Glomerular endothelial cell (primary cell): ENCODE measurements at regions not wholly inside any gene's neighbourhood (a gene's known extent, or its start where the extent isn't known, plus 50 kb on each side); places are given as distances from the start of the nearest gene placed in this dataset.

ENCODE experiments used
- DNase-seq: peaks from one replicate; pipeline ENCODE4 v3.0.0-alpha.2; 2011; ENCODE audit warnings: low read depth, low spot score; ENCODE audit errors: extremely low read depth

- no peak for DNase-seq
These were observed 189.0 kb upstream of the HES1 start for GRCh38 chr3:193946945-193947344.

- no peak for DNase-seq
These were observed 188.4 kb upstream of the HES1 start for GRCh38 chr3:193947596-193947995.

DNA sequence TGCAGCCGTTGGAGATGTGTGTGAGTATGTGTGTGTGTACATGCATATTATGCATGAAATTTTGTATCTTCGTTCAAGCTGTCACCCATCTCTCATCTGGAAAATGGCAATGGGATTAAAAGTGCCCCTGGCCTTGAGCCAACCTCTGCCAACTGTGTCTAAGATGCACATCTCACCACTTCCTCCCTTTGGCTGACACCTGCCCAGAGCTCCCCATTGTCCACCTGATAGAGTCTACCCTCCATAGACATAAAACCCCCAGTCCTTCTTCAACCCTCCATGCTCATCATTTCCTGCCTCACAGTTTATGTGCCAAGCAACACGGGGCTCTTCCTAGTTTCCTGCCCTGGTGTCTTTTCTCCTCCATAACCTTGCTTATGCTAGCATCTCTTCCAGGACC is 187.5 kb upstream of the HES1 start:
- DNase-seq, result no peak

DNA sequence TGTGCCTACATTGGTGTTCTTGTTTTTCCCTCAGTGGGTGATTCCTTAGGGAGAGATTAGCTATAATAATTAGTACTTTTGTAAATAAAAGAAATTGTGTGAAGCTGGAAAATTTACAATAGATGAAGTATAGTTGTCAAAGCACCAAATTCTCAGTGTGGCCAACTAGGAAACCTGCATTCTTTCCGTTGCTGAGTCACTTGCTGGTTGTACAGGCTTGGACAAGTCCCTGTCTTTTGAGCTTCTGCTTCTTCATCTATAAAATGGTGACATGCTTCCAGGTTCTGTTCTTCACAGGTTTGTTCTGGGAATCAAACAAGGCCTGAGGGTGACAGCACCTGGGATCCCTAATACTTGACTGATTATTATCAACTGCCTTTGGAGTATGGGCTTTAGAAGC is 184.1 kb upstream of the HES1 start:
- no peak for DNase-seq

DNA sequence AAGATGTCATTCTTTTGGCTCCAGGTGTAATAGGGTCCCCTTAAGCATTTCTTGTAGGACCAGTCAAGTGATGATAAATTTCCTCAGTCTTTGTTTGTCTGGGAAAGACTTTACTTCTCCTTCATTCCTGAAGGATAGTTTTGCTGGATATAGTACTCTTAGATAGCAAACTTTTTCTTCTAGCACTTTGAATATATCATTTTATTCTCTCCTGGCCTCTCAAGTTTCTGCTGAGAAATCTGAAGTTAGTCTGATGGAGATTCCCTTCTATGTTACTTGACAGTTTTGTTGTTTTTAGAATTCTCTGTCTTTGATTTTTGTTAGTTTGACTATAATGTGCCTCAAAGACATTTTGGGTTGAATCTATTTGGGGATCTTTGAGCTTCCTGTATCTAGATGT is 181.2 kb upstream of the HES1 start:
- DNase-seq, result no peak

DNA sequence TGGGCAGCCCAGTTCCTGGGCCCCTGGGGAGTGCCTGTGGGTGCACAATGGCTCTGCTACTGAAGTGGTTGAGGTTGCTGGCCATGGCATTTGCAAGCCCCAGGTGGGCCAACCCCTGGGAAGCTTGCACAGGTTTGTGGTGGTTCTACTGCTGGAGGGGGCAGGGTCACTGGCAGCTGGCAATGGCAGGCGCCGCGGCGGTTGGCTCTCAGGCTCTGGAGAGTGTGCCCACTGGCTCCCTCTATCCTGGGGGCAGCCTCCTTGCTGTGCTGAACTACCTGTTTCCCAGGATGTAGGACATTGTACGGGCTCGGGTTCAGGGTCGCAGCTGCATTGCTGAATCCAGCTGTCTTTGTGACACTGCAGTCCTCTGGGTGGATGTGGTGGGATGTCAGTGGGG is 180.2 kb upstream of the HES1 start:
- DNase-seq, result no peak

- DNase-seq, result no peak
These were observed 176.1 kb upstream of the HES1 start for GRCh38 chr3:193959861-193960260.

DNA sequence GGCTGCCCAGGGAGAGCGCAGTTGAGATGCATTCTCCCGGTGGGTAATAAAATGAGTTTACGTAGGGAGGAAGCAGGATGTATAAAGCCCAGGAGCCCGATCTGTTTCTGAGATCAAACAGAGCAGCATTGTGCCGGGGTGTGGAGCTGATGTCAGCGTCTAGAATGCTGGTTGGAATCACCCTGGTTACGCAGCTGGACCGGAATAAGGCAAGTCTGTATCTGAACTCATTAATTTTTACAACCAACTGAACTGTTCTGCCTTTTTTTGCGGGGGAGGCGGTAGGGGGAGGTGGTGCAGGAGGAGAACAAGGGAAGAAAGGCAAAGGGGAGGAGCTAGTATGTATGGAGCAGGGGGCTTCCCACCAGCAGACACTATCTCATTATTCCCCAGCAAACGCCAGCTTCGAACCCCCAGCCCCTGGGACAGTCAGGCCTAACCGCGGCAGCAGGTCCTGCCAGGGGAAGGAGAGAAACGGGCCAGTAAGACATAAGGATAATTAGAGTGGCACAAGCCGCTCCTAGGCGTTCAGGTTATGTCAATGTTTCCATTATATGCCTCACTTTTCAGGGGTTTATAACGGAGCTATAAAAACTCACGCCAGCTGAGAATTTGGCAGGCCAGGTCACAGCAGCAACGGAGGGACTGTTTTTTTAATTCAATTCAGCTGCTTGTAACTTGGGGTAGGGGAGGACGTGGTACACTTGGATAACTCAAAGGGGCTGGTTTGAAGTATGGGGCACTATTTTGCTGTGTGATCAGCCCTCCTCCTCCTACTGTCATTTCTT is 175.3 kb upstream of the HES1 start:
- no peak for DNase-seq

DNA sequence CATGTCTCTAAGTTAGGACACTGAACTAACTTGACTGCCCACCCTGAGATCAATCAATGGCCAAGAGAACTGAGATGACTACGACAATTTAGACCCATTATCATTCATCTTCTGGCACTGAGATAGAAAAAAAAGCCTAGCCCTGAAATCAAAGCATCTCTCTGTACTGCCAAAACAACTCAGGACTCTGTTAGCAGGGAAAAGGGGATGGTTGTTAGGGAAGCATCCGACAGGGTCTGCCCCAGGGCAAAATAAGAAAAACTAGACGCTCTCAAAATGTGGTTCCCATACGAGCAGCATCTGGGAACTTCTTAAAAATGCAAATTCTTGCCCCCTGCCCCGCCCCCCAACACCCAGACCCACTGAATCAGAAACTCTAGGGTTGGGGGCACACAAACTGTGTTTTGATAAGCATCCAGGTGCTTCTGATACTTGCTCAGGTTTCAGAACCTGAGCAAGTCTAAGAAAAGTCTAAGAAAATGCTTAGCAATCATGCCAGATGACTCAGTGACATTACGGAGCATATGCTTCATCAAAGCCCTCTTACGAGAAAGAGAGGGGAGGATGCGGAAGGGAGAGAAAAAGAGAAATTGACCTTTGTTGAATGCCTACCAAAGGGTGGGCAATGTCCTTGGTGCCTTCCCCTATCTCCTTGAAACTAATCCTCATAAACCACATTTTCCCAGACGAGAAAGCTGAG is 172.8 kb upstream of the HES1 start:
- DNase-seq, result no peak

- no peak for DNase-seq
These were observed 172.0 kb upstream of the HES1 start for GRCh38 chr3:193963808-193964516.

DNA sequence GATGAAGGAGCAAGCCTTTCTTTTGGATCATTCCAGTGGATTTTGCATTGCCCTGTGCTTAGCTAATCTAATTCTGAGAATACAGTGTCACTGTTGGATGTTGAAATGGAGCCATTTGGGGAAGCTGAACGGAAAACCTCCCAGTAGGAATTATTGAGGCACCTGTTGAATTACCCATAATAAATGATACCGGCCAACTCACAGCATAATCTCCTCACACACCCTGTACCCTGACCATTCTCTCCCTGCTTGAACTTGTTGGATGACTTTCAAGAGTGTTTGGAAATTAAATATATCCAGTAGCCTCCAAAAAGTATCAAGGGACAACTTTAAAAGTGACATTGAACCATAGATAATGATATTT is 171.4 kb upstream of the HES1 start:
- DNase-seq, result no peak

DNA sequence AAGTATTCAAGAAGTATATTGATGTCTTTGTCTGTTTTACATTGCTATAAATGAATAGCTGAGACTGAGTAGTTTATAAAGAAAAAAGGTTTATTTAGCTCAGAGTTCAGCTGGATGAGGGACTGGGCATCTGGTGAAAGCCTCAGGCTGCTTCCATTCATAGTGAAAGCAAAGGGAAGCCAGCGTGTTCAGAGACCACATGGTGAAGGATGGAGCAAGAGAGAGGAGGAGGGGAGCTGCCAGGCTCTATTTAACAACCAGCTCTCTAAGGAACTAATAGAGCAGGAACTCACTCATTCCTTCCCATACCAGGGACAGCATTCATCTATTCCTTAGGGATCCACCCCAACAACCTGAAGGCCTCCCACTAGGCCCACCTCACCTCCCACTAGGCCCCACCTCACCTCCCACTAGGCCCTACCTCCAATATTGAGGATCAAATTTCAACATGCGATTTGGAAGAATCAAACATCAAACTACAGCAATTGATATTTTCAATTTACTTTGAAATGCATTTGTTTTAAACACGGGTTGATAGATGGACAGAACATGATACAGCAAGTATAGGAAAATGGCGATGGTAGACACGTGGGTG is 167.5 kb upstream of the HES1 start:
- no peak for DNase-seq

- DNase-seq, result peak; percentile 50
These were observed 165.7 kb upstream of the HES1 start for GRCh38 chr3:193970131-193970772.

DNA sequence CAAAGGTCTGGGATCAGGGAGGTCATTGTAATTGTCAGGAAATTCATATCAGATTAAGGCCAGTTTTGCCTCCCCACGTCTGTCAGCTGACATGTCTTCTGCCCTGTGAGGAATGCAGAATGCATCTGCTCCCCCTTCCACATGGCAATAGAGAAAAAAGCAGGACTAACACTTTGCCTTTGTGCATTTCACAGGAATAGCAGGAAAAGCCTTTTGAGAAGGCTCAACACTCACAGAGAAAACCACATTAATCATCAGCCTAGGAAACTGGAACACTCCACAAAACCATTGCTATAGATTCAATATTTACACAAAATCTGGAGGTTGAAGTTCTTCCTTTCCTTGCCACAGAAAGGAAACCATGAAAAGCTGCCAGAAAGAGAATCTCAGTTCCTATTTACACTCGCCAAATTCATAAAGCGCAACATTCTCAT is 165.2 kb upstream of the HES1 start:
- DNase-seq, result peak; percentile 78

DNA sequence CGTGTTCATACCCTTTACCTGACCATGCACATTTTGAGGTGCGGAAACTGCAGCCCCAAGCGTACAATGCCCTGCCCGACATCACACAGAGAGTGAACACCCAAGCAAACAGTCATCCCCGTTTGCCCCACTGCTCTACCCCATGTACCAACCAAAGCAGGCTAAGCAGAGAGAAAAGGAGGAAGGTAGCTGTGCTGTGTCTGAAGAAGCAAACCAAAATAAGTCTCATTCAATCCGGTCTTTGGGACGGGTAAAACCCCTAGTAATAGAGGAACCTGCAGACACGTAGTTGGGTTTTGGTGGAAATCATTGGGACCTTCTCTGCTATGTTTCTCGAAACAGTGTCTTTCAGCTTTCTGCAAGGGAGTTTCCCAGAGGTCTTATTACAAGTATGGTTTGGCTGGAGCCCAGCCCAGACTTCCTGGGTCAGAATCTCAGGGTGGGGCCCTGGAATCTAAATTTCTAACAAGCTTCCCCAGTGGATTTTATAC is 164.6 kb upstream of the HES1 start:
- DNase-seq, result no peak

- DNase-seq, result no peak
These were observed 164.0 kb upstream of the HES1 start for GRCh38 chr3:193971966-193972365.

GRCh38 chr3:193972832-193973231 is 163.1 kb upstream of the HES1 start:
- DNase-seq, result no peak

DNA sequence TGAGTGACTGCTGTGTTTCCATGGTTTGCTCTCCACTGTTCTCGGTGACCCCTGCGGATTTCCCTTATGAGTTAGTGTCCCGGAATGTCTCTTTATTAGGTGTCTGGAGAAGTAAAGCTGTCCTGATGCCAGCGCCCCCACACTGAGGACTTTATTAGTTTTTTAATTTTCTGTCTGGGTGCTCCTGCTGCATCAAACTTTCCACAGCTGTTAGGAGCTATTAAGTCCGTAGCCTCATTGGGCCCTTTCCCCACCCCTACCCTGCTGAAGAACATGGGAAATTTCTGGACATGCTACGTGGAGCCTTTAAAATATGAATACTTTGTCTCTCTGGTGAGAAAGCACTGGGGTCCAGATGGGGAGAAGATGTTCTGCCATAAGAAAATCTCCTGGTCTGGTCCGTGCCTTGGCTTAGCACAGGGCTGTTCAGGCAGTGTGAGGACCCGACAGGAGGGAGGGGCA is 161.7 kb upstream of the HES1 start:
- DNase-seq, result no peak

DNA sequence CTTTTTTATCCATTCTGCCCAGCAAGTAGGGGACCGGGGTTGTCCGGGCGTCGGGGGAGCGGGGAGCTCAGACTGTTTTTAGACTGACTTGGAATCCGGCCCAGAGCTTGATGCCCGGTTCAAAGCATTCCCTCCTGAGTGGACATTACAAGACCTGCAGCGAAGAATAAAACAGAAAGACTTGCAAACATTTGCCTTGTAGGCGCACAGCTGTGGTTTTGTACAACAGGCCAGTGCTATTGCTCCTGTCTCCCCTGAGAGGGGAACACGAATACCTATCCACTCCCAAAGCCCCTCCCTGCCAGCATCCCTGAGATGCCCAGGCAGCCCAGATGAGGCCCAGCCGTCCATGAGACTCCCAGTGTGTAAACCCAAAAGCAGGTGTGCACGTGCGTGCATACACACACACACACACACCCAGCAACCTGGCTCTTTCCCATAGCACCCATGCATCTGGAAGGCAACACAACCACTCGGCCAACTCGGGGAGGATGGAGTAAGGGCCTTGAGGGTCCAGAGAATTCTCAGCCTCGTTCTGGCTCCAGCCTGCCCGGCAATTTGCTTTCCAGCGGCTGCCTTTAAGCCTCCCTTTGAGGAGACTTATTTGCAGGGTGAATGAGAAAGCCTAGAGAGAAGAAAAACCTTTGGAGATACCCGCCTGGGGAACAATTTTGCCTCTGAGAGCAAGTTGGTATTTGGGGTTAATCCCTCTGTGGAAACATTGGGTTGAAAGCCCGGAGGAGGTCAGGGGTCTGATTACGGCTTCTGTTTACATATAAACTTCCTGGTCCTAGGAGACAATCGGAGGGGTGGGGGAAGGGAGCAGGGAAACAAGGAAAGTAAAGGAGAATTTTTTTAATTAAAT is 161.0 kb upstream of the HES1 start:
- DNase-seq, result no peak

DNA sequence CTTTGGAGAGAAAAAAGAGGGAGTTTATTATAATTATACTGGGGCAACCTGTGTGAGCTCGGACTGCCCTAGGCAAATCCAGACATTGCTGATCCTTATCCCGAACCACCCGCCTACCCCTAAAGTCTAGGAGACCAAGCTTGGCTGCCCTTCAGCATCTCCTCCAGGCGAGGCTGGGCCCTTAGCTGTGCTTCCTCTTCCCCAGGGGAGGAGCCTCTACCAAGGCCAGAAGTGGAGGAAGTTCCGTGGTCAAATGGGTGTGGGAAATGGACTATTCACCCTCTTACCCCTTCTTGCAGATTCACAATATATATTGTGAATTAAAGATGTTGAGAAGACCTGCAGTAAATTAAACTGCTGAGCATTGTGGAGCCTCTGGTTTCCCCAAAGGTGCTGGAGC is 158.3 kb upstream of the HES1 start:
- no peak for DNase-seq
